Loucy (cell line): ENCODE measurements at regions not wholly inside any gene's neighbourhood (a gene's known extent, or its start where the extent isn't known, plus 50 kb on each side); places are given as distances from the start of the nearest gene placed in this dataset.
"Not testable (repeated sequence)": the region's sequence is repeated elsewhere in the genome, so short reads cannot be mapped to it uniquely, and the experiment has no call there.

ENCODE experiments used
- H2AFZ ChIP-seq: fragments of 200-600 bp; sonication (generic); 2 replicates; pipeline ENCODE4 v1.6.0; 2016; ENCODE audit warnings: antibody characterized with exemption, mild to moderate bottlenecking, low read length, moderate library complexity
- H3F3A ChIP-seq: fragments of 200-600 bp; 2 replicates; pipeline ENCODE4 v1.6.0; 2016; ENCODE audit warnings: antibody characterized with exemption, low read depth, mild to moderate bottlenecking
- H3K27me3 ChIP-seq: fragments of 200-600 bp; sonication (generic); 2 replicates; pipeline ENCODE4 v1.6.1; 2014; ENCODE audit warnings: low read length, mild to moderate bottlenecking; ENCODE audit not compliant: insufficient read depth, poor library complexity, severe bottlenecking
- H3K36me3 ChIP-seq: fragments of 200-600 bp; sonication (generic); 2 replicates; pipeline ENCODE4 v1.6.1; 2016; ENCODE audit warnings: low read length; ENCODE audit not compliant: insufficient read depth
- H3K4me1 ChIP-seq: fragments of 200-600 bp; sonication (generic); 2 replicates; pipeline ENCODE4 v1.5.1; 2014; ENCODE audit warnings: low read length, mild to moderate bottlenecking; ENCODE audit not compliant: insufficient read depth, poor library complexity, severe bottlenecking
- H3K4me2 ChIP-seq: fragments of 200-600 bp; sonication (generic); 2 replicates; pipeline ENCODE4 v1.6.0; 2014; ENCODE audit warnings: antibody characterized with exemption, low read length, low read depth, mild to moderate bottlenecking; ENCODE audit not compliant: poor library complexity, severe bottlenecking
- H3K4me3 ChIP-seq: fragments of 200-600 bp; sonication (generic); 2 replicates; pipeline ENCODE4 v1.5.1; 2014; ENCODE audit warnings: low read length, mild to moderate bottlenecking, mixed read lengths; ENCODE audit not compliant: poor library complexity, severe bottlenecking
- H3K79me2 ChIP-seq: fragments of 200-600 bp; sonication (generic); 2 replicates; pipeline ENCODE4 v1.6.1; 2014; ENCODE audit warnings: low read length; ENCODE audit not compliant: insufficient read depth
- H3K9ac ChIP-seq: fragments of 200-600 bp; sonication (generic); 2 replicates; pipeline ENCODE4 v1.6.0; 2014; ENCODE audit warnings: mild to moderate bottlenecking, low read depth, low read length, moderate library complexity; ENCODE audit not compliant: poor library complexity, severe bottlenecking
- H3K9me2 ChIP-seq: fragments of 200-600 bp; sonication (generic); replicated peaks from 2 replicates; pipeline ENCODE4 v1.6.1; 2016; ENCODE audit warnings: low read depth, low read length, mixed read lengths
- H3K9me3 ChIP-seq: fragments of 200-600 bp; sonication (generic); 2 replicates; pipeline ENCODE4 v1.6.1; 2014; ENCODE audit warnings: mild to moderate bottlenecking, antibody characterized with exemption, low read length, low read depth; ENCODE audit not compliant: insufficient read depth
- H4K20me1 ChIP-seq: fragments of 200-600 bp; sonication (generic); 2 replicates; pipeline ENCODE4 v1.6.0; 2014; ENCODE audit warnings: antibody characterized with exemption, low read length, mild to moderate bottlenecking; ENCODE audit not compliant: insufficient read depth, poor library complexity, severe bottlenecking
- CTCF ChIP-seq: fragments of 200-600 bp; sonication (generic); conservative IDR thresholded peaks from 2 replicates; pipeline ENCODE4 v1.5.1; 2014; ENCODE audit warnings: mild to moderate bottlenecking, antibody characterized with exemption, low read length
- EZH2phosphoT487 ChIP-seq: fragments of 200-600 bp; IDR thresholded peaks from 2 replicates; pipeline ENCODE4 v1.6.1; 2018; ENCODE audit warnings: antibody characterized with exemption, mild to moderate bottlenecking, moderate library complexity, borderline replicate concordance

- H4K20me1 ChIP-seq, result no peaks in the 10 kb centered on the region
- H2AFZ ChIP-seq, result no peak overlapping the region
- no peak for TF ChIP-seq EZH2phosphoT487
- no peak for TF ChIP-seq CTCF
- no peak overlapping the region for H3K4me3 ChIP-seq
- no peak overlapping the region for H3K9ac ChIP-seq
- no peaks in the 10 kb centered on the region for H3K27me3 ChIP-seq
- H3K79me2 ChIP-seq, result no peaks in the 10 kb centered on the region
- H3K9me2 ChIP-seq, result no peaks in the 10 kb centered on the region
- H3K9me3 ChIP-seq, result no peaks in the 10 kb centered on the region
- H3K36me3 ChIP-seq, result no peaks in the 10 kb centered on the region
- no peak overlapping the region for H3K4me2 ChIP-seq
- H3K4me1 ChIP-seq, result no peaks in the 10 kb centered on the region
- H3F3A ChIP-seq, result no peaks in the 10 kb centered on the region
These were observed 776.0 kb upstream of the MANEA start for GRCh38 chr6:94801344-94801743.

DNA sequence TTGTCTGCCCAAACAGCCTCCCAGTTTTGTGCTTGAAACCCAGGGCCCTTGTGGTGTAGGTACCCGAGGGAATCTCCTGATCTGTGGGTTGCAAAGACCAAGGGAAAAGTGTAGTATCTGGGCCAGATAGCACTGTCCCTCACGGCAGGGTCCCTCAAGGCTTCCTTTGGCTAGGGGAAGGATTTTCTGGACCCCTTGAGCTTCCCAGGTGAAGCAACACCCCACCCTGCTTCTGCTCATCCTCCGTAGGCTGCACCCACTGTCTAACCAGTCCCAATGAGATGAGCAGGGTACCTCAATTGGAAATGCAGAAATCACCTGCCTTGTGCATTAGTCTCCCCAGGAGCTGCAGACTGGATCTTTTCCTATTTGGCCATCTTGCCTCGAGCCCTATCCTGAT, 791.8 kb upstream of the MANEA start:
- Histone ChIP-seq H3K27me3 (no peaks in the 10 kb centered on the region), H3K9ac (no peak overlapping the region), H3K79me2 (no peaks in the 10 kb centered on the region), H3K9me3 (no peaks in the 10 kb centered on the region), H3K4me2 (no peak overlapping the region), H3K36me3 (no peaks in the 10 kb centered on the region), H3K9me2 (no peaks in the 10 kb centered on the region), H3K4me1 (no peaks in the 10 kb centered on the region), H3F3A (no peaks in the 10 kb centered on the region), H4K20me1 (no peaks in the 10 kb centered on the region), H2AFZ (no peak overlapping the region), H3K4me3 (no peak overlapping the region)
- no peak for TF ChIP-seq EZH2phosphoT487
- TF ChIP-seq CTCF, result no peak

- H3K27me3 ChIP-seq, H3K9me3 ChIP-seq, H3K4me3 ChIP-seq, H3K4me2 ChIP-seq, H3K36me3 ChIP-seq, H3K9me2 ChIP-seq, H3F3A ChIP-seq, H3K79me2 ChIP-seq, H3K4me1 ChIP-seq, H3K9ac ChIP-seq, H2AFZ ChIP-seq, H4K20me1 ChIP-seq: not testable (repeated sequence)
These were observed 792.3 kb upstream of the MANEA start for GRCh38 chr6:94785081-94785480.

DNA sequence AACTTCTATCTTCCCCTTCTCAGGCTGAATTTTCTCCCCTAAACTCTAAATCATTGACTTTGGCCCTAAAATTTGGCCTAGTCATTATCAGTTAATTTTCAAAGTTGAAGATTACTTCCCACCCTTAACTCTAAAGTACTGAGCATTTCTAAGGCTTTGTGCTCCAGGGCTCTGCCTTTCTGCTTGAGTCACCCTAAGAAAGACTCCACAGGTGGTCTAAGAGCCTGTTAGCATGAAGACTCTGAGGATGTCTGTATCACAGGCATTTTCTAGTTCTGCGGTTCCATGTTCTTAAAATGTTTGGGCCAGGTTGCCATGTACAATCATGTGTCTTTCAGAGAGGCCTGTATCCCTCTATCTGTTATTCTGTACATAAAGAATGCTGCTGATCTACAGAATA, 808.1 kb upstream of the MANEA start:
- Histone ChIP-seq H3K4me2 (no peak overlapping the region), H3K9ac (no peak overlapping the region), H3K9me3 (no peaks in the 10 kb centered on the region), H3K27me3 (no peaks in the 10 kb centered on the region), H3K4me3 (no peak overlapping the region), H3F3A (no peaks in the 10 kb centered on the region), H3K79me2 (no peaks in the 10 kb centered on the region), H3K9me2 (no peaks in the 10 kb centered on the region), H3K36me3 (no peaks in the 10 kb centered on the region), H2AFZ (no peak overlapping the region), H4K20me1 (no peaks in the 10 kb centered on the region), H3K4me1 (no peaks in the 10 kb centered on the region)
- TF ChIP-seq CTCF (no peak), EZH2phosphoT487 (no peak)
